ENCODE measurements at regions not wholly inside any gene's neighbourhood (a gene's known extent, or its start where the extent isn't known, plus 50 kb on each side); places are given as distances from the start of the nearest gene placed in this dataset.

DNA sequence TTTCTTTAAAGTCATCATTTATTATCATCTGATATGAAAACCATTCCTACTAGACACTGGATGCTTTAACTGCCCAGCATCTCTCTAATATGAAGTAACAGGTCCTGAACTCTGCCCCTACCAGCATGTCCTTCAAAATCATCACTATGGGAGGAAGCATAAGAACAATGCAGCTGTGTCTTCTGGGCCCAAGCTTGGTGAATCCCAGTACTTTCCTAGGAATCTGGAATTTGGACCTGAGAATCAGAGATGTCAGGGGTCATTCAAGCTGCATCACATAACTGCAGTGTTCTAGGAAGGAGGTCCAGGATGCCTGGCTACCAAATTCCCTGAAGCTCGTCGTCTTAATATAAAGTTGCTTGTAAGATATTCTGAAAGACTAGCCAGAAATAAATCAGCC lies 182.7 kb downstream of the AHR start:
- no peak for DNase-seq

DNA sequence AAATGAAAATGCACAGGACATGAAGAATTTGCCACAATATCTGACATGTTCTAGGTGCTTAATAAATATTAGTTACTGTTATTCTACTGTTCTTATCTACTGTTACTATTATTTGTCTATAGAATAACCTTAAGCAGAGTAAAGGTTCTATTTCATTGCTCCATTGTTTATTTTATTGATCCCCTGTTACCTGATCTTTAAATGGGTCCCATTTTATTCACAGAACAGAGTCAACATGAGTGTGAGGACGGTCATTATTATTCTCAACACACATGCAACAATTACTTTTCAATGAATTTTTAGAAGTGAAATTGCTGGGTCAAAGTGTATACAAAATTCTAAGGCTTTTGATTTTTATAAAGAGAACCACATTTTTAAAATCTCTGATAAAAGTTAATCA lies 186.9 kb downstream of the AHR start:
- DNase-seq, result no peak

DNA sequence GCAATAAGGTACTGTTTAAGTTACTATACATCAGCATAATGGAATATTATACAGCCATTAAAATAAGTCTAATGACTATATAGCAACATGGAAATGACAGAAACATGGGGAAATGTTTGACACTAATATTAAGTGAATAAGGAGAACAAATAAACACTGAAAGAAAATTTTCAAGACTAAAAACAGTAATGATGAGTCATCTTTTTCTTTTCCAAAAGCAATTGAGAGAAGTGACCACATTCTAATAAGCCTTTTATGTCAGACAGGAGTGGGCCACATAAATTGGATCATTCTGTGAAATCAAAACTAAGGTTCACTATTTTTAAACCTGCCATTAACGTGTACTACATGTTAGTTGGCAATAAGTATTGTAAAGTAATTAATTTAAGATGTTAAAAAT lies 187.5 kb downstream of the AHR start:
- no peak for DNase-seq

- no peak for DNase-seq
Measured at GRCh38 chr7:17486835-17487234, 188.4 kb downstream of the AHR start.

GRCh38 chr7:17487343-17487742 lies 188.9 kb downstream of the AHR start:
- no peak for DNase-seq

GRCh38 chr7:17488829-17489228 lies 190.4 kb downstream of the AHR start:
- no peak for DNase-seq

GRCh38 chr7:17489961-17490360 lies 191.5 kb downstream of the AHR start:
- no peak for DNase-seq

GRCh38 chr7:17490825-17491224 lies 192.4 kb downstream of the AHR start:
- DNase-seq, result no peak

- no peak for DNase-seq
Measured at GRCh38 chr7:17492437-17492836, 194.0 kb downstream of the AHR start.

GRCh38 chr7:17493446-17493845 lies 195.0 kb downstream of the AHR start:
- no peak for DNase-seq

- no peak for DNase-seq
Measured at GRCh38 chr7:17495655-17496394, 197.4 kb downstream of the AHR start.

GRCh38 chr7:17497136-17497535 lies 198.7 kb downstream of the AHR start:
- DNase-seq, result no peak

- no peak for DNase-seq
Measured at GRCh38 chr7:17497549-17498167, 199.2 kb downstream of the AHR start.

DNA sequence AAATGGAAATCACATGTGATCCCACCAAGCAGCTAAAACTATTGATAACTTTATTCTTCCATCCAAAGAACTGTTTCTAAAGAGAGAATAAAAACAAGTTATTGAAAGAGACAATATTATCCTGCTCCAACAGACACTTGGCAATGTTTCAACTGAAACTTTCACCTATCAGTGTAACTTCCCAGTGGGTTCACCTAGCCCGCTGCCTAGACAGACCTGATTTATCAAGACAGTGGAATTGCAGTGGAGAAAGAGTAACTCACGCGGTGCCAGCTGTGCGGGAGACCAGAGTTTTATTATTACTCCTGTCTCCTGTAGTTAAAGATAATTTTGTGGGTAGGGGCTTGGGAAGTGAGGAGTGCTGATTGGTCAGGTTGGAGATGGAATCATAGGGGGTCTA lies 199.8 kb downstream of the AHR start:
- no peak for DNase-seq

GRCh38 chr7:17500736-17501135 lies 202.3 kb downstream of the AHR start:
- DNase-seq, result no peak

DNA sequence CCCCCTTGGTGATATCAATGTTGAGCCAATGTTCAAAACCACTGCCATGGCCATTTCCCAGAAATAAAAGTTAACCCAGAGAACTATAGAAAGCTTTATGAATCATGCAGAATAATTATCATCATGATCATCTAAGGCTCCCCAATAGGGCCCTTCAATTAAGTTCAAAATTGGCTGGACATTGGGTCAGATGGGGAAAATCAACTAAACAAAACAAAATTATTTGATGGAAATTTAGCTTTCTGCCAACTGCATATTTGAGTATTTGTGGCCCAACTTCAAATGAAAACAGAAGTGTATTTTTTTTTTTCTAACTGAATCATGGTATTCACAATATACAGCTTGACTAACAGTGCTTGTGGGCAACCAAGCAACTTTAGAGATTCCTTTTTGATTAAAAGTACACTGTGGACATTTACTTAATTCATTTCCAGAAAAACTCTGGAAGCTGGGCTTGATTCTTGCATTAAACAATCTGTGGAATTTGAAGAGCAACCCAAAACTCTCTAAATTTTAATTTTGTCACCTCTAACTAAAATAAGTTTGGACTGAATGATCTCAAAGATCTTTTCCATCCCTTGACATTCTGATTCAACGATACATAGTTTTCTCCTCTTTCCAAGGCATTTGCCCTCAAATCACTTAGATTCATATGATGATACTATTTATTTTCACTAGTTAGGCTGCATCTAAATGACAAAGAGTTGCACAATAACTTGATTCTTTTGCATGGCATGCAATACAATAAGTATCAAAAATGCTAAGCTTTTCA lies 203.2 kb downstream of the AHR start:
- no peak for DNase-seq

GRCh38 chr7:17502213-17503060 lies 204.0 kb downstream of the AHR start:
- no peak for DNase-seq

- DNase-seq, result no peak
Measured at GRCh38 chr7:17506095-17506494, 207.6 kb downstream of the AHR start.

DNA sequence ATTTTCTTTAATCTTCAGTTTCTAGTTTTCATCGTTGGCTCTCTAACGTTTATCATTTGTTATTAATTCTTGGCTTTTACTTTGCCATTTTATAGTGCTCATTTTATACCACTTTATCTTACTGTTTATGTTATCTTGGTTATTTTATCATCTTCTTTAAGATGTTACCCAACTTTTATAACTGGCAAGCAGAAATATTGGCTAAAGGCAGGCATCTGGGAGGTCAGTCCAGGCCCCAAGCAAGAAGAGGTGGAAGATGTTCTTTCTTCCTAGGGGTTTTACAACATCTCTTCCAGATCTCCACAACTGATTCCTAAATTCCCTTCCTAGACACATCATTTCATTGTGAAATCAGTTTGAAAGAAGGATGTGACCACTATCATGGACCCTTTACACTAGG lies 208.1 kb downstream of the AHR start:
- no peak for DNase-seq

- DNase-seq, result no peak
Measured at GRCh38 chr7:17507717-17508116, 209.3 kb downstream of the AHR start.

DNA sequence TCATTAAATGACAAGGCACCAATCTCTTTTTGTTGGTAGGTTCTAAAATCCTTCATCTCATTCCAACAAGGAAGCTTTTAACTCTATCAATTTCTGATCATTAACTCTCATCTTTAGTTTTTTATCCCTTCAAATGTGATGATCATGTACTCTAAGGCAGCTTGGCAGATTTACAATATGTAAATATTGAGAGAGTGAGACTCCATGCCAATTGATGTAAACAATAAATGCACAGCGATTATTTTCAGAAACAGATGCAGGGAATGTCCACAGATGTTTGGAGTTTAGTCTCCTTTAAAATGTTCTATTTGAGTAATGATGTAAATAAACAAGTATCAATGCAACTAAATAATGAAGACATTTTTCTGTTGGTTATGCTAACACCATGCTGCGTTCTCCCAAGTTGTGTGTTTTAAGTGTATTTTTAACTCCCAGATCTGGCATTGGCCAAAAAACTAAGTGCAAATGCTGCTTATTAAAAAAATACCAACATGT lies 213.8 kb downstream of the AHR start:
- DNase-seq, result no peak

DNA sequence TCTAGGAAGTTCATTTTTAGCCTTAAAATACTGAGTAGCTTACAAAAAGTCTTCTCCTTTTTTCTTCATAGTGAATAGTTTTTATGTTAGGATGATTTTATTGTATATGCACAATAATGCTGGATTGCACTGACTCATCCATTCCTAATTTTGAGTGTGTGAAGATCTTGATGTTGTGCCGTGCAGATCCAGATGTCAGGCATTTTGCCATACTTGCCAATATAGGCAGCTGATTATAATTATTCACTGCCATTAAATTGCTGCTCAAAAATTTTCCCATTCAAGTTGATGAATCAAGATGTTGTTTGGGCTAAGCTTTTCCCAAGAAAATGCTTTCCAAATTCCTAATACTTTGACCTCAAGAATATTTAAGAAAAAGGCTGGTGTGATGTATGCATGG lies 218.3 kb downstream of the AHR start:
- DNase-seq, result no peak
